ENCODE measurements at regions not wholly inside any gene's neighbourhood (a gene's known extent, or its start where the extent isn't known, plus 50 kb on each side); places are given as distances from the start of the nearest gene placed in this dataset.

DNA sequence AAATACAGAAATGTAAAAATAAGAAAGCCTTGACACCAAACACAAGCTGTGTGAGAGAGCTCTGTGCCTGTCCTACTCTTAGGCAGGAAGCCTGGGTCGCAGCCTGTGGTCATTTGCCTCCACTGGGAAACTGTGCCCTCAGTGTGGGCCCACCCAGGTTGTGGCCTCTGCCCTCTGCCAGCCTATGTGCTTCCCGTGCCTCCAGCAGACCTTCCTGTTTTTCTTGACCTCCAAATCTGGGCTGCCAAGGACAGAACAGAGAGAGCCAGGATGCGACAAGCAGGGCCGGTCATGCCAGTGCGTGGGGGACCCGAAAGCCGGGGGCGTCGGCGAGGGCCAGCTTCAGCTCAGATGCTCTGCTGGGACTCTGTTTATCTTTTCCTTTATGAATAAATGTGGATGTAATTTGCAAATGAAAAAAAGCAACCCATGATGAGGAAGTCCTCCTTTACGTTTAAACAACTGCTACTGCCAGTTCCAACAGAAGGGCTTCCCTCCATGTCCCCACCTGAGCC is 189.2 kb upstream of the EXOC2 start:
- no peak overlapping the region for H3K4me3 ChIP-seq (ENCODE audit: insufficient read depth, low read depth, low read length, poor library complexity, severe bottlenecking)
- H3K27me3 ChIP-seq (replicated peaks; ENCODE audit: control insufficient read depth, insufficient read depth, low read length, poor library complexity, severe bottlenecking), result no peaks in the 10 kb centered on the region
- DNase-seq, result no peak
- no peaks in the 10 kb centered on the region for H3K36me3 ChIP-seq (ENCODE audit: control insufficient read depth, insufficient read depth, low read length)
- no peak overlapping the region for H3K27ac ChIP-seq (ENCODE audit: insufficient read depth, low read length, poor library complexity, severe bottlenecking)
- no peaks in the 10 kb centered on the region for H3K4me1 ChIP-seq (ENCODE audit: control insufficient read depth, insufficient read depth, low read length, poor library complexity, severe bottlenecking)
- H3K9me3 ChIP-seq (ENCODE audit: control insufficient read depth, low read length), result no peaks in the 10 kb centered on the region

DNA sequence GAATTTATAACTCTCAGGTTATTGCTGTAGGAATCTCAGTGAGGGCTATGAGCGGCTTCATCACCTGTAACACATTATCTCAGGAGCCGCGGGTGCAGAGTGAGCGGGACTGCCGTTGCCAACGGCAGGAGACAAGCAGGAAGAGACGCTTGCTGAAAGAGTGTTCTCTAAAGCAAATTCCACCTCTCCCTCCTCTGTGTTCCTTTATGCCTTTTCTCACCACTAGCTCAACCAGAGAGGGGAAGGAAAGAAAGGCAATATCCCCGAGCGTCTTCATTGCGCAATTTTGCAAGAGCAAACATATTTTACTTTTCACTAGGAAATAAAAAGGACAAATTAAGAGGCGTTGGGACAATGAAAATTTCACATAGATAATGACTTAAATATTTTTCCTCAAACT is 185.2 kb upstream of the EXOC2 start:
- Histone ChIP-seq H3K27ac (ENCODE audit: insufficient read depth, low read length, poor library complexity, severe bottlenecking) (no peak overlapping the region), H3K9me3 (ENCODE audit: control insufficient read depth, low read length) (no peaks in the 10 kb centered on the region), H3K4me1 (ENCODE audit: control insufficient read depth, insufficient read depth, low read length, poor library complexity, severe bottlenecking) (no peaks in the 10 kb centered on the region), H3K4me3 (ENCODE audit: insufficient read depth, low read depth, low read length, poor library complexity, severe bottlenecking) (no peak overlapping the region), H3K27me3 (replicated peaks; ENCODE audit: control insufficient read depth, insufficient read depth, low read length, poor library complexity, severe bottlenecking) (no peaks in the 10 kb centered on the region), H3K36me3 (ENCODE audit: control insufficient read depth, insufficient read depth, low read length) (no peaks in the 10 kb centered on the region)
- no peak for DNase-seq

DNA sequence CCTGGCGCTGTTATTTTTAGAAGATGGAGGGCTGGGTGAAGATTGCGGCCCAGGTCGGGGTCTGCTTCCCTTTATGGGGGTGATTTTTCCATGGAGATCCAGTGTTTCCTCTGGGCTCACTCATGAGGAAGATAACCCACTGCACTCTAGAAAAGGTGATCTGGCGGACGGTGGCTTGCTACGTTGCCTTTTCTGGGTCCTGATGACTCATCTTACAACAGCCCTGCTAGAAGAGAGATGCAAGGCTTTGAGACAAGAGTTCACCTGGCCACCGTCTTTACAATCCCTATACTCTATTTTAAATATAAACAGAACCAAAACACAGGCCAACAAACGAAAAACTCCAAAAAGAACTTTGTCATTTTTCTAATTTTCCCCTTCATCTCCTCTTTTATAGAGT is 182.1 kb upstream of the EXOC2 start:
- no peaks in the 10 kb centered on the region for H3K9me3 ChIP-seq (ENCODE audit: control insufficient read depth, low read length)
- H3K4me1 ChIP-seq (ENCODE audit: control insufficient read depth, insufficient read depth, low read length, poor library complexity, severe bottlenecking), result no peaks in the 10 kb centered on the region
- H3K27me3 ChIP-seq (replicated peaks; ENCODE audit: control insufficient read depth, insufficient read depth, low read length, poor library complexity, severe bottlenecking), result no peaks in the 10 kb centered on the region
- H3K4me3 ChIP-seq (ENCODE audit: insufficient read depth, low read depth, low read length, poor library complexity, severe bottlenecking), result no peak overlapping the region
- H3K36me3 ChIP-seq (ENCODE audit: control insufficient read depth, insufficient read depth, low read length), result no peaks in the 10 kb centered on the region
- DNase-seq, result no peak
- no peak overlapping the region for H3K27ac ChIP-seq (ENCODE audit: insufficient read depth, low read length, poor library complexity, severe bottlenecking)

DNA sequence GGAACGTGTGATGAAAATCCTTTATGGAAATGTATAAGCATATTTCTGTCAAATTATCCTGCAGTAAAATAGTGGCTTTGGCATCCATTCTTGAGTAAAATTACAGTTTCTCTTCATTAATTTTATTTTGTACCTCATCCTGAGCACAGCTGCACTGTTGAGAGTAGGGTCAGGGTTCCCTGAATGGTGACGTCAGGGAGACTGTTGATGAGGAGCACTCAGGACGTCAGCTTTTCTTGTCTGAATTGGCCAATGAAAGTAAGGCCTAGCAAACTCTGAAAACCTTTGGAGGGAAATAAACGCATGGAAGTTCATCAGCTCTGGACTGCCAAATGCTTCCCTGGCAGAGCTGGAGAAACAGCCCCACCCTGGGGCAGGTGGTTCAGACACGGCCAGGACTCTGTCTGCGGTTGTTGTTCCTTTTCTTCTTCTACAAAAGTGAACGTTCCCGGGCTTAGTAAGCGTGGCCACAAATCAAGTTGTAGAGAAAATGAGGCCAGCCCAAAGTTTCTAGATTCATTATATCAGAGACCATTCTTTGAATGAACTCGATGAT is 179.7 kb upstream of the EXOC2 start:
- no peaks in the 10 kb centered on the region for H3K4me1 ChIP-seq (ENCODE audit: control insufficient read depth, insufficient read depth, low read length, poor library complexity, severe bottlenecking)
- no peaks in the 10 kb centered on the region for H3K9me3 ChIP-seq (ENCODE audit: control insufficient read depth, low read length)
- no peaks in the 10 kb centered on the region for H3K36me3 ChIP-seq (ENCODE audit: control insufficient read depth, insufficient read depth, low read length)
- DNase-seq, result no peak
- H3K27me3 ChIP-seq (replicated peaks; ENCODE audit: control insufficient read depth, insufficient read depth, low read length, poor library complexity, severe bottlenecking), result no peaks in the 10 kb centered on the region
- H3K4me3 ChIP-seq (ENCODE audit: insufficient read depth, low read depth, low read length, poor library complexity, severe bottlenecking), result no peak overlapping the region
- no peak overlapping the region for H3K27ac ChIP-seq (ENCODE audit: insufficient read depth, low read length, poor library complexity, severe bottlenecking)

DNA sequence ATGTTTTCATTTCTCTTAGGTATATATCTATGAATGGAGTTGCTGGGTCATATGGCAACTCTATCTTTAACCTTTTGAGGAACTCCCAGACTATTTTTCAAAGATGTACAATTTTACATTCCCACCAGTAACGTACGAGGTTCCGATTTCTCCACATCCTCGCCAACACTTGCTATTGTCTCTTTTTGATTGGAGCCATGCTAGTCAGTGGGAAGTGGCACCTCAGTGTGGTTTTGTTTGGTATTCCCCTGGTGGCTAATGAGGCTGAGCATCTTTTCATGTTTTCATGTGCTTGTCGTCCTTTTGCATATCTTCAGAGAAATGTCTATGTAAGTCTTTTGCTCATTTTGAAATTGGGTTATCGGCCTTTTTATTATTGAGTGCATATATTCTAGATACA is 178.6 kb upstream of the EXOC2 start:
- no peak for DNase-seq
- Histone ChIP-seq H3K4me3 (ENCODE audit: insufficient read depth, low read depth, low read length, poor library complexity, severe bottlenecking) (no peak overlapping the region), H3K27me3 (replicated peaks; ENCODE audit: control insufficient read depth, insufficient read depth, low read length, poor library complexity, severe bottlenecking) (no peaks in the 10 kb centered on the region), H3K36me3 (ENCODE audit: control insufficient read depth, insufficient read depth, low read length) (no peaks in the 10 kb centered on the region), H3K27ac (ENCODE audit: insufficient read depth, low read length, poor library complexity, severe bottlenecking) (no peak overlapping the region), H3K9me3 (ENCODE audit: control insufficient read depth, low read length) (no peaks in the 10 kb centered on the region), H3K4me1 (ENCODE audit: control insufficient read depth, insufficient read depth, low read length, poor library complexity, severe bottlenecking) (no peaks in the 10 kb centered on the region)

DNA sequence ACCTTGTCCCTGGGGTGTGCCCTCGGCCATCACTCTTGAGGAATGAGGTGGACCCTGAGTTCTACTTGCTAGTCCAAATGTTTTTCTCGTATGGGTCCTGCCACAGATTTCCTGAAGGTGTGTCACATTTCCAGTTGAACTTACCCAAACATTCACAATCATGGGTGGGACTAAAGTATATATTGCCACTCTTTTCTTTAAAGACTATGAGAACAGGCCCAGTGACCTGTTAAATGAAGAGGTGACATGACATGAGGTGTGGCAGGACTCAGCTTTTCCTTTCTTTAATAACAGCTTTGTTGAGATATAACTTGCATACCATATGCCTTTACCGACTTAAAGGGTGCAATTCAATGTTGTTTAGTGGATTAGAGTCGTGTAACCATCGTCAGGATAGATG is 177.2 kb upstream of the EXOC2 start:
- H3K27me3 ChIP-seq (replicated peaks; ENCODE audit: control insufficient read depth, insufficient read depth, low read length, poor library complexity, severe bottlenecking), result peaks cover 4% of the 10 kb centered on the region
- no peaks in the 10 kb centered on the region for H3K36me3 ChIP-seq (ENCODE audit: control insufficient read depth, insufficient read depth, low read length)

DNA sequence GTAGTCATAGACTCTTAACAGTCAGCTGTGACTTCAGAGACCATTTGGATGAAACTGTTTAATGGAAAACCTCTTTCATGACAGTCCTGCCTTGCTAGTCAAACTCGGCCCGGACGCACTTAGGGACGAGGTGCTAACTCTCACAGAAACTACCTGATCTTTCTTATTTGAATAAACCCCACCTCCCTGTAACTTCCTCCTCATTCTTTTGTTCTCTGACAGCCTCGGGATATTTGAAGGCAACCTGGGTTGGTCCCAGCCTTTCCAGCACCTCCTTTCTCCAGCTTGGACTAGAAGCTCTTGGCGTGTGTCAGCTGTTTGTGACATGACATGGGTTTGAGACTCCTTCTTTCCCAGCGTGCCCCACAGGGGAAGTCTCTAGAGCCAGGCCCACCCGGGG is 175.3 kb upstream of the EXOC2 start:
- Histone ChIP-seq H3K27ac (ENCODE audit: insufficient read depth, low read length, poor library complexity, severe bottlenecking) (no peak overlapping the region), H3K36me3 (ENCODE audit: control insufficient read depth, insufficient read depth, low read length) (no peaks in the 10 kb centered on the region), H3K27me3 (replicated peaks; ENCODE audit: control insufficient read depth, insufficient read depth, low read length, poor library complexity, severe bottlenecking) (peaks cover 4% of the 10 kb centered on the region), H3K9me3 (ENCODE audit: control insufficient read depth, low read length) (no peaks in the 10 kb centered on the region), H3K4me1 (ENCODE audit: control insufficient read depth, insufficient read depth, low read length, poor library complexity, severe bottlenecking) (no peaks in the 10 kb centered on the region), H3K4me3 (ENCODE audit: insufficient read depth, low read depth, low read length, poor library complexity, severe bottlenecking) (no peak overlapping the region)
- no peak for DNase-seq

More for the DNA sequence above, 177.2 kb upstream of the EXOC2 start:
- Histone ChIP-seq H3K9me3 (ENCODE audit: control insufficient read depth, low read length) (no peaks in the 10 kb centered on the region), H3K4me1 (ENCODE audit: control insufficient read depth, insufficient read depth, low read length, poor library complexity, severe bottlenecking) (no peaks in the 10 kb centered on the region), H3K27ac (ENCODE audit: insufficient read depth, low read length, poor library complexity, severe bottlenecking) (no peak overlapping the region), H3K4me3 (ENCODE audit: insufficient read depth, low read depth, low read length, poor library complexity, severe bottlenecking) (no peak overlapping the region)
- no peak for DNase-seq

DNA sequence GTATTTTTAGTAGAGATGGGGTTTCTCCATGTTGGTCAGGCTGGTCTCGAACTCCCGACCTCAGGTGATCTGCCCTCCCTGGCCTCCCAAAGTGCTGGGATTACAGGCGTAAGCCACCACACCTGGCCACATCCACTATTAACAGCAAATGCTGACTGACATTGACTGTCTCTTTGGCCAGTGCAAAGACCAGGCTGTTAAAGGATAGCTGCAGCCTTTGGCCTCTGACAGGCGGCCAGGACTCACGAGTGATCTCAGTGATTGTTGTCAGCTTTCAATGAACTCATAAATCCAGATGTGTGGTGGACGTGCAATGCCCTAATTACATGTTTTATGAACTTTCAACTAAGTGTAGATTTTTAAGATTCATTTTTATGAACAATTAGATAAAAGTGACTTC is 174.4 kb upstream of the EXOC2 start:
- no peaks in the 10 kb centered on the region for H3K4me1 ChIP-seq (ENCODE audit: control insufficient read depth, insufficient read depth, low read length, poor library complexity, severe bottlenecking)
- H3K27ac ChIP-seq (ENCODE audit: insufficient read depth, low read length, poor library complexity, severe bottlenecking), result no peak overlapping the region
- H3K36me3 ChIP-seq (ENCODE audit: control insufficient read depth, insufficient read depth, low read length), result no peaks in the 10 kb centered on the region
- H3K4me3 ChIP-seq (ENCODE audit: insufficient read depth, low read depth, low read length, poor library complexity, severe bottlenecking), result no peak overlapping the region
- H3K27me3 ChIP-seq (replicated peaks; ENCODE audit: control insufficient read depth, insufficient read depth, low read length, poor library complexity, severe bottlenecking), result peaks cover 4% of the 10 kb centered on the region
- DNase-seq, result no peak
- no peaks in the 10 kb centered on the region for H3K9me3 ChIP-seq (ENCODE audit: control insufficient read depth, low read length)

DNA sequence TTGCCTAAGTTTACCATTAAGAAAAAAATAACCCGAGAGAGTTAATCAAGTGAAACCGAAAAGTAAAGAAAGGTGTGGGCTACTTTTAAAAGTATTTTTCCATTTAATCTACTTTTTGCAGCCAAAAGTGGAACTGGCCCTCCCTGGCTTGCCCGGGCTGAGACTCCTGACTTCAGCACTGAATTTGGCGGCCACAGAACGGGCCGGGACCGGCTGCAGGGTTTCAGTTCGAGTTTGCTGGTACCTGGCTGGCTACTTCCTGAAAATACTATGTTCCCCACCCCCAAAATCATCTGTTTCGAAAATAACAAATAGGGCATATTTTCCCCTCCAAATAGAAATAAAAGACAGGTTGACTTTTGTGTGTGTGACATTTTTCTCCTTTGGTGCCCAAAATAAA is 173.4 kb upstream of the EXOC2 start:
- Histone ChIP-seq H3K27me3 (replicated peaks; ENCODE audit: control insufficient read depth, insufficient read depth, low read length, poor library complexity, severe bottlenecking) (peaks cover 8% of the 10 kb centered on the region), H3K4me1 (ENCODE audit: control insufficient read depth, insufficient read depth, low read length, poor library complexity, severe bottlenecking) (no peaks in the 10 kb centered on the region), H3K27ac (ENCODE audit: insufficient read depth, low read length, poor library complexity, severe bottlenecking) (no peak overlapping the region), H3K9me3 (ENCODE audit: control insufficient read depth, low read length) (no peaks in the 10 kb centered on the region), H3K4me3 (ENCODE audit: insufficient read depth, low read depth, low read length, poor library complexity, severe bottlenecking) (no peak overlapping the region), H3K36me3 (ENCODE audit: control insufficient read depth, insufficient read depth, low read length) (no peaks in the 10 kb centered on the region)
- no peak for DNase-seq

DNA sequence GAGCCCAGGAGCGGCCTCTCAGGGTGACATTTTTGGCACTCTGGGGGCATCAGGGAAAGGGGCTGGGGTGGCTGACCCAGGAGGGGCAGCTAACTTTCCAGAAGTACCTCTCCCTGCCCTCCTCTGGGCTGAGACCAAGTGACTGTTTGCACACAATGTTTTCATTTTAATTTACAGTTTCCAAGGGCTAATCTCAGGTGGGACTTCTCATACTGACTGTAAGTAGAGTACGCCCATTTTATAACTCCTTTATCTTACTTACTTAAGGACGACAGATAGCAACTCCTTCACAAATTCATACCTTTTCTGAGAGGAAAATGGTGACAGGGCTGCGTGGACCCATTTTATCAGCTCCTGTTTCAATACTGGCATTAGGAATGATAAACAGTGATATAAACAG is 172.9 kb upstream of the EXOC2 start:
- Histone ChIP-seq H3K27ac (ENCODE audit: insufficient read depth, low read length, poor library complexity, severe bottlenecking) (no peak overlapping the region), H3K4me3 (ENCODE audit: insufficient read depth, low read depth, low read length, poor library complexity, severe bottlenecking) (no peak overlapping the region), H3K36me3 (ENCODE audit: control insufficient read depth, insufficient read depth, low read length) (no peaks in the 10 kb centered on the region), H3K27me3 (replicated peaks; ENCODE audit: control insufficient read depth, insufficient read depth, low read length, poor library complexity, severe bottlenecking) (peaks cover 12% of the 10 kb centered on the region), H3K9me3 (ENCODE audit: control insufficient read depth, low read length) (no peaks in the 10 kb centered on the region), H3K4me1 (ENCODE audit: control insufficient read depth, insufficient read depth, low read length, poor library complexity, severe bottlenecking) (no peaks in the 10 kb centered on the region)
- no peak for DNase-seq

All from effector memory CD4-positive, alpha-beta T cell (primary cell).